Liver (tissue), 8 donors: ENCODE measurements at regions not wholly inside any gene's neighbourhood (a gene's known extent, or its start where the extent isn't known, plus 50 kb on each side); places are given as distances from the start of the nearest gene placed in this dataset.

Source experiments
- DNase-seq: peaks from one replicate; pipeline ENCODE4 v3.0.0-alpha.2; 2017; ENCODE audit warnings: low spot score
- H3K27ac ChIP-seq, 2 donors: one replicate each; pipeline ENCODE4 v1.7.0; 2013; ENCODE audit warnings: inconsistent platforms in 2 of 2, low read length in 2 of 2, control low read depth in 1 of 2, low read depth in 1 of 2, mild to moderate bottlenecking in 1 of 2
- H3K27me3 ChIP-seq, 4 donors: one replicate each; pipeline versions ENCODE4 v1.6.1 to v1.7.0; 2013; ENCODE audit warnings: low read length in 3 of 4, inconsistent platforms in 1 of 4, mild to moderate bottlenecking in 1 of 4, moderate library complexity in 1 of 4; ENCODE audit not compliant: control insufficient read depth in 4 of 4, insufficient read depth in 4 of 4
- H3K36me3 ChIP-seq, 4 donors: one replicate each; pipeline versions ENCODE4 v1.6.1 to v1.7.0; 2013; ENCODE audit warnings: low read length in 3 of 4, mild to moderate bottlenecking in 3 of 4, low read depth in 1 of 4, moderate library complexity in 1 of 4; ENCODE audit not compliant: control insufficient read depth in 4 of 4, insufficient read depth in 3 of 4
- H3K4me1 ChIP-seq, 4 donors: one replicate each; pipeline versions ENCODE4 v1.6.1 to v1.7.0; 2013; ENCODE audit warnings: low read length in 3 of 4, mild to moderate bottlenecking in 3 of 4, moderate library complexity in 1 of 4; ENCODE audit not compliant: control insufficient read depth in 4 of 4, insufficient read depth in 4 of 4
- H3K4me3 ChIP-seq, 3 donors: one replicate each; pipeline versions ENCODE4 v1.6.1 to v1.7.0; 2013; ENCODE audit warnings: low read length in 3 of 3, control low read depth in 1 of 3, low read depth in 1 of 3, mild to moderate bottlenecking in 1 of 3
- H3K9ac ChIP-seq, 2 donors: one replicate each; pipeline ENCODE4 v1.7.0; 2013; ENCODE audit warnings: low read length in 2 of 2, mild to moderate bottlenecking in 2 of 2, moderate library complexity in 2 of 2, control low read depth in 1 of 2, low read depth in 1 of 2
- H3K9me3 ChIP-seq, 4 donors: one replicate each; pipeline versions ENCODE4 v1.6.1 to v1.7.0; 2013; ENCODE audit warnings: low read length in 3 of 4; ENCODE audit not compliant: control insufficient read depth in 4 of 4
- ATF3 ChIP-seq: IDR thresholded peaks from 2 replicates; pipeline ENCODE4 v1.6.1; 2016; ENCODE audit warnings: antibody characterized with exemption
- EGR1 ChIP-seq, 2 donors: IDR thresholded peaks; 2 replicates each; pipeline ENCODE4 v1.6.1; 2016 to 2018; ENCODE audit warnings: antibody characterized with exemption in 2 of 2, low read depth in 2 of 2
- FOXA1 ChIP-seq: IDR thresholded peaks from 2 replicates; pipeline ENCODE4 v1.6.1; 2016; ENCODE audit warnings: antibody characterized with exemption
- FOXA2 ChIP-seq: IDR thresholded peaks from 2 replicates; pipeline ENCODE4 v1.6.1; 2016; ENCODE audit warnings: antibody characterized with exemption
- GABPA ChIP-seq, 2 donors: IDR thresholded peaks in 1 of 2; conservative IDR thresholded peaks in 1 of 2; 2 replicates each; pipeline ENCODE4 v1.6.1; 2016; ENCODE audit warnings: antibody characterized with exemption in 2 of 2, mild to moderate bottlenecking in 1 of 2, moderate library complexity in 1 of 2
- HNF4A ChIP-seq, 2 donors: conservative IDR thresholded peaks; 2 replicates each; pipeline ENCODE4 v1.6.1; 2016; ENCODE audit warnings: antibody characterized with exemption in 2 of 2, mild to moderate bottlenecking in 2 of 2
- HNF4G ChIP-seq: IDR thresholded peaks from 2 replicates; pipeline ENCODE4 v1.6.1; 2016; ENCODE audit warnings: antibody characterized with exemption
- JUND ChIP-seq, 2 donors: IDR thresholded peaks; 2 replicates each; pipeline ENCODE4 v1.6.1; 2016; ENCODE audit warnings: antibody characterized with exemption in 2 of 2
- MAX ChIP-seq: IDR thresholded peaks from 2 replicates; pipeline ENCODE4 v1.6.1; 2016; ENCODE audit warnings: antibody characterized with exemption
- NR2F2 ChIP-seq: IDR thresholded peaks from 2 replicates; pipeline ENCODE4 v1.6.1; 2016; ENCODE audit warnings: antibody characterized with exemption
- RAD21 ChIP-seq, 2 donors: IDR thresholded peaks; 2 replicates each; pipeline ENCODE4 v1.6.1; 2016; ENCODE audit warnings: antibody characterized with exemption in 2 of 2, mild to moderate bottlenecking in 2 of 2
- RXRA ChIP-seq, 2 donors: IDR thresholded peaks; 2 replicates each; pipeline ENCODE4 v1.6.1; 2017 to 2018; ENCODE audit warnings: antibody characterized with exemption in 2 of 2, mild to moderate bottlenecking in 1 of 2
- SP1 ChIP-seq: IDR thresholded peaks from 2 replicates; pipeline ENCODE4 v1.6.1; 2018; ENCODE audit warnings: antibody characterized with exemption, mild to moderate bottlenecking
- TAF1 ChIP-seq: conservative IDR thresholded peaks from 2 replicates; pipeline ENCODE4 v1.6.1; 2016; ENCODE audit warnings: antibody characterized with exemption, mild to moderate bottlenecking
- YY1 ChIP-seq: IDR thresholded peaks from 2 replicates; pipeline ENCODE4 v1.6.1; 2016; ENCODE audit warnings: antibody characterized with exemption, mild to moderate bottlenecking
- ZBTB33 ChIP-seq: IDR thresholded peaks from 2 replicates; pipeline ENCODE4 v1.6.1; 2016; ENCODE audit warnings: antibody characterized with exemption
- WGBS: extraction: QIAGEN DNeasy Blood & Tissue Kit; methylation state at CpG from one replicate; pipeline ENCODE4 v1.1.7; 2013; 5-methylcytosine and 5-hydroxymethylcytosine counted together
- TF ChIP-seq, protein P1 (sequence below): fragments of 150-350 bp; IDR thresholded peaks from 2 replicates; pipeline ENCODE4 v1.5.1; 2017; ENCODE audit warnings: improper control_type of control experiment, low read depth, low read length; ENCODE audit not compliant: missing input control
- TF ChIP-seq, protein P2 (sequence below): IDR thresholded peaks from 2 replicates; pipeline ENCODE4 v1.6.1; 2016; ENCODE audit warnings: antibody characterized with exemption, mild to moderate bottlenecking
- donor health status: healthy.
- donor health status: healthy.
- donor health status: healthy.
- donor health status: healthy.
- donor health status: healthy.

- WGBS, result 82% methylated on average over 8 of the region's 8 CpGs
- no peak overlapping the region for H3K4me3 ChIP-seq
- H3K36me3 ChIP-seq, result no peaks in the 10 kb centered on the region
- H3K27me3 ChIP-seq, result no peaks in the 10 kb centered on the region
- TF ChIP-seq NR2F2, result no peak
- no peak for TF ChIP-seq HNF4G
- TF ChIP-seq FOXA2, result no peak
- TF ChIP-seq ATF3, result no peak
- TF ChIP-seq YY1, result no peak
- TF ChIP-seq, protein P1, sequence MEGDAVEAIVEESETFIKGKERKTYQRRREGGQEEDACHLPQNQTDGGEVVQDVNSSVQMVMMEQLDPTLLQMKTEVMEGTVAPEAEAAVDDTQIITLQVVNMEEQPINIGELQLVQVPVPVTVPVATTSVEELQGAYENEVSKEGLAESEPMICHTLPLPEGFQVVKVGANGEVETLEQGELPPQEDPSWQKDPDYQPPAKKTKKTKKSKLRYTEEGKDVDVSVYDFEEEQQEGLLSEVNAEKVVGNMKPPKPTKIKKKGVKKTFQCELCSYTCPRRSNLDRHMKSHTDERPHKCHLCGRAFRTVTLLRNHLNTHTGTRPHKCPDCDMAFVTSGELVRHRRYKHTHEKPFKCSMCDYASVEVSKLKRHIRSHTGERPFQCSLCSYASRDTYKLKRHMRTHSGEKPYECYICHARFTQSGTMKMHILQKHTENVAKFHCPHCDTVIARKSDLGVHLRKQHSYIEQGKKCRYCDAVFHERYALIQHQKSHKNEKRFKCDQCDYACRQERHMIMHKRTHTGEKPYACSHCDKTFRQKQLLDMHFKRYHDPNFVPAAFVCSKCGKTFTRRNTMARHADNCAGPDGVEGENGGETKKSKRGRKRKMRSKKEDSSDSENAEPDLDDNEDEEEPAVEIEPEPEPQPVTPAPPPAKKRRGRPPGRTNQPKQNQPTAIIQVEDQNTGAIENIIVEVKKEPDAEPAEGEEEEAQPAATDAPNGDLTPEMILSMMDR, result no peak
- no peak for TF ChIP-seq EGR1 (IDR thresholded peaks at IDR 0.05; ENCODE audit: low read depth in 2 of 2)
- TF ChIP-seq ZBTB33, result no peak
- no peak for TF ChIP-seq JUND (IDR thresholded peaks at IDR 0.05)
- TF ChIP-seq, protein P2, sequence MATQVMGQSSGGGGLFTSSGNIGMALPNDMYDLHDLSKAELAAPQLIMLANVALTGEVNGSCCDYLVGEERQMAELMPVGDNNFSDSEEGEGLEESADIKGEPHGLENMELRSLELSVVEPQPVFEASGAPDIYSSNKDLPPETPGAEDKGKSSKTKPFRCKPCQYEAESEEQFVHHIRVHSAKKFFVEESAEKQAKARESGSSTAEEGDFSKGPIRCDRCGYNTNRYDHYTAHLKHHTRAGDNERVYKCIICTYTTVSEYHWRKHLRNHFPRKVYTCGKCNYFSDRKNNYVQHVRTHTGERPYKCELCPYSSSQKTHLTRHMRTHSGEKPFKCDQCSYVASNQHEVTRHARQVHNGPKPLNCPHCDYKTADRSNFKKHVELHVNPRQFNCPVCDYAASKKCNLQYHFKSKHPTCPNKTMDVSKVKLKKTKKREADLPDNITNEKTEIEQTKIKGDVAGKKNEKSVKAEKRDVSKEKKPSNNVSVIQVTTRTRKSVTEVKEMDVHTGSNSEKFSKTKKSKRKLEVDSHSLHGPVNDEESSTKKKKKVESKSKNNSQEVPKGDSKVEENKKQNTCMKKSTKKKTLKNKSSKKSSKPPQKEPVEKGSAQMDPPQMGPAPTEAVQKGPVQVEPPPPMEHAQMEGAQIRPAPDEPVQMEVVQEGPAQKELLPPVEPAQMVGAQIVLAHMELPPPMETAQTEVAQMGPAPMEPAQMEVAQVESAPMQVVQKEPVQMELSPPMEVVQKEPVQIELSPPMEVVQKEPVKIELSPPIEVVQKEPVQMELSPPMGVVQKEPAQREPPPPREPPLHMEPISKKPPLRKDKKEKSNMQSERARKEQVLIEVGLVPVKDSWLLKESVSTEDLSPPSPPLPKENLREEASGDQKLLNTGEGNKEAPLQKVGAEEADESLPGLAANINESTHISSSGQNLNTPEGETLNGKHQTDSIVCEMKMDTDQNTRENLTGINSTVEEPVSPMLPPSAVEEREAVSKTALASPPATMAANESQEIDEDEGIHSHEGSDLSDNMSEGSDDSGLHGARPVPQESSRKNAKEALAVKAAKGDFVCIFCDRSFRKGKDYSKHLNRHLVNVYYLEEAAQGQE, result no peak
- no peak for TF ChIP-seq HNF4A (conservative IDR thresholded peaks at IDR 0.05)
- TF ChIP-seq RXRA (IDR thresholded peaks at IDR 0.05), result no peak
- no peak for TF ChIP-seq GABPA (IDR thresholded peaks at IDR 0.05 in 1 of 2, conservative IDR thresholded peaks at IDR 0.05 in 1 of 2)
- no peak for TF ChIP-seq FOXA1
- TF ChIP-seq TAF1, result no peak
- no peak for TF ChIP-seq SP1
- TF ChIP-seq MAX, result no peak
- TF ChIP-seq RAD21 (IDR thresholded peaks at IDR 0.05), result no peak
- peaks cover 0 to 5% (median under 1%) of the 10 kb centered on the region in 4 donors for H3K9me3 ChIP-seq
- H3K27ac ChIP-seq, result no peak overlapping the region
- H3K4me1 ChIP-seq, result peaks cover 0 to 13% (median 10%) of the 10 kb centered on the region in 4 donors
- no peak for DNase-seq
- H3K9ac ChIP-seq, result no peak overlapping the region
Observed at GRCh38 chr4:33065749-33066148, 2345.6 kb downstream of the PCDH7 start.
